ENCODE measurements at regions not wholly inside any gene's neighbourhood (a gene's known extent, or its start where the extent isn't known, plus 50 kb on each side); places are given as distances from the start of the nearest gene placed in this dataset.

DNA sequence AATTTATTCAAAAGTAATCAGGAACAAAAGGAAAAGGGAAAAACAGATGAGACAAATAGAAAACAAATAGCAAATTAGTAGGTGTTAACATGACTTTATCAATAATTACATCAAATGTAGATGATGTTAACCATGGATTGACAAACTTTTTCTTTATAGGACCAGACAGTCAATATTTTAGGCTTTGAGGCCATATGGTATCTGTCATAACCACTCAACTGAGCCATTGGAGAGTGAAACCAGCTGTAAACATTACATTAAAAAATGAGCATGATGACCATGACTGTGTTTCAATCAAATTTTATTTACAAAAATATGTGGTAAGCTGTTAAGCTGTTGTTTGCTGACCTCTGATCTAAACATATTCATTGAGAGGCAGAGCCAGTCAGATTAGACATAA is 118.5 kb upstream of the NWD2 start:
- TF ChIP-seq, protein P1, sequence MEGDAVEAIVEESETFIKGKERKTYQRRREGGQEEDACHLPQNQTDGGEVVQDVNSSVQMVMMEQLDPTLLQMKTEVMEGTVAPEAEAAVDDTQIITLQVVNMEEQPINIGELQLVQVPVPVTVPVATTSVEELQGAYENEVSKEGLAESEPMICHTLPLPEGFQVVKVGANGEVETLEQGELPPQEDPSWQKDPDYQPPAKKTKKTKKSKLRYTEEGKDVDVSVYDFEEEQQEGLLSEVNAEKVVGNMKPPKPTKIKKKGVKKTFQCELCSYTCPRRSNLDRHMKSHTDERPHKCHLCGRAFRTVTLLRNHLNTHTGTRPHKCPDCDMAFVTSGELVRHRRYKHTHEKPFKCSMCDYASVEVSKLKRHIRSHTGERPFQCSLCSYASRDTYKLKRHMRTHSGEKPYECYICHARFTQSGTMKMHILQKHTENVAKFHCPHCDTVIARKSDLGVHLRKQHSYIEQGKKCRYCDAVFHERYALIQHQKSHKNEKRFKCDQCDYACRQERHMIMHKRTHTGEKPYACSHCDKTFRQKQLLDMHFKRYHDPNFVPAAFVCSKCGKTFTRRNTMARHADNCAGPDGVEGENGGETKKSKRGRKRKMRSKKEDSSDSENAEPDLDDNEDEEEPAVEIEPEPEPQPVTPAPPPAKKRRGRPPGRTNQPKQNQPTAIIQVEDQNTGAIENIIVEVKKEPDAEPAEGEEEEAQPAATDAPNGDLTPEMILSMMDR (IDR thresholded peaks at IDR 0.05; ENCODE audit: poor library complexity): no peak
- no peak for TF ChIP-seq EZH2phosphoT487 (IDR thresholded peaks at IDR 0.05; ENCODE audit: low read depth, severe bottlenecking, unreplicated experiment)
- no peak for TF ChIP-seq EZH2 (IDR thresholded peaks at IDR 0.05; ENCODE audit: borderline replicate concordance)

Data from hepatocyte (in vitro differentiated cells).